Neuron (in vitro differentiated cells): ENCODE measurements at regions not wholly inside any gene's neighbourhood (a gene's known extent, or its start where the extent isn't known, plus 50 kb on each side); places are given as distances from the start of the nearest gene placed in this dataset.
A peak's percentile ranks its signal among the peaks of the same experiment; 100 is the strongest.

Experiments
- H2AFZ ChIP-seq: one replicate; pipeline ENCODE4 v1.6.1; 2013; ENCODE audit warnings: low read depth, mild to moderate bottlenecking, inconsistent platforms, low read length, moderate library complexity
- H3K27me3 ChIP-seq: one replicate; pipeline ENCODE4 v1.6.1; 2013; ENCODE audit warnings: low read length; ENCODE audit not compliant: insufficient read depth
- H3K36me3 ChIP-seq: one replicate; pipeline ENCODE4 v1.6.1; 2013; ENCODE audit warnings: low read length; ENCODE audit not compliant: insufficient read depth
- H3K4me1 ChIP-seq: one replicate; pipeline ENCODE4 v1.6.1; 2013; ENCODE audit warnings: low read length; ENCODE audit not compliant: insufficient read depth
- H3K4me3 ChIP-seq: 2 replicates; pipeline ENCODE4 v1.5.1; 2013; ENCODE audit warnings: mild to moderate bottlenecking, low read length, moderate library complexity
- H3K9me3 ChIP-seq: one replicate; pipeline ENCODE4 v1.6.1; 2013; ENCODE audit warnings: low read length

GRCh38 chr6:50102676-50103075, 52.9 kb upstream of the DEFB112 start:
- Histone ChIP-seq H2AFZ (no peak overlapping the region), H3K9me3 (no peaks in the 10 kb centered on the region), H3K4me3 (no peak overlapping the region), H3K36me3 (no peaks in the 10 kb centered on the region), H3K27me3 (no peaks in the 10 kb centered on the region), H3K4me1 (no peaks in the 10 kb centered on the region)

GRCh38 chr6:50110587-50110986, 60.9 kb upstream of the DEFB112 start:
- no peaks in the 10 kb centered on the region for H3K27me3 ChIP-seq
- H3K36me3 ChIP-seq, result no peaks in the 10 kb centered on the region
- H3K4me3 ChIP-seq, result no peak overlapping the region
- H3K4me1 ChIP-seq, result peaks cover 8% of the 10 kb centered on the region
- no peak overlapping the region for H2AFZ ChIP-seq
- H3K9me3 ChIP-seq, result no peaks in the 10 kb centered on the region

GRCh38 chr6:50112981-50113857, 63.5 kb upstream of the DEFB112 start:
- H2AFZ ChIP-seq, result peak overlapping the region; percentile 37
- no peaks in the 10 kb centered on the region for H3K27me3 ChIP-seq
- no peaks in the 10 kb centered on the region for H3K36me3 ChIP-seq
- peaks cover 8% of the 10 kb centered on the region for H3K4me1 ChIP-seq
- H3K4me3 ChIP-seq, result no peak overlapping the region
- H3K9me3 ChIP-seq, result no peaks in the 10 kb centered on the region

GRCh38 chr6:50116390-50116789, 66.7 kb upstream of the DEFB112 start:
- Histone ChIP-seq H3K9me3 (no peaks in the 10 kb centered on the region), H3K4me1 (peaks cover 8% of the 10 kb centered on the region), H2AFZ (no peak overlapping the region), H3K4me3 (no peak overlapping the region), H3K27me3 (no peaks in the 10 kb centered on the region), H3K36me3 (no peaks in the 10 kb centered on the region)

- H3K27me3 ChIP-seq, result no peaks in the 10 kb centered on the region
- H3K9me3 ChIP-seq, result no peaks in the 10 kb centered on the region
- H3K4me3 ChIP-seq, result no peak overlapping the region
- no peak overlapping the region for H2AFZ ChIP-seq
- H3K4me1 ChIP-seq, result peaks cover 8% of the 10 kb centered on the region
- H3K36me3 ChIP-seq, result no peaks in the 10 kb centered on the region
These were observed 67.2 kb upstream of the DEFB112 start for GRCh38 chr6:50116797-50117542.

- Histone ChIP-seq H3K4me3 (no peak overlapping the region), H2AFZ (no peak overlapping the region), H3K4me1 (no peaks in the 10 kb centered on the region), H3K27me3 (no peaks in the 10 kb centered on the region), H3K36me3 (no peaks in the 10 kb centered on the region), H3K9me3 (no peaks in the 10 kb centered on the region)
These were observed 70.6 kb upstream of the DEFB112 start for GRCh38 chr6:50120300-50120699.

- no peak overlapping the region for H3K4me3 ChIP-seq
- H3K36me3 ChIP-seq, result no peaks in the 10 kb centered on the region
- H3K9me3 ChIP-seq, result no peaks in the 10 kb centered on the region
- no peaks in the 10 kb centered on the region for H3K4me1 ChIP-seq
- H3K27me3 ChIP-seq, result no peaks in the 10 kb centered on the region
- H2AFZ ChIP-seq, result no peak overlapping the region
These were observed 74.0 kb upstream of the DEFB112 start for GRCh38 chr6:50123688-50124087.

GRCh38 chr6:50124572-50124971, 74.8 kb upstream of the DEFB112 start:
- H3K4me1 ChIP-seq, result no peaks in the 10 kb centered on the region
- H3K9me3 ChIP-seq, result no peaks in the 10 kb centered on the region
- no peaks in the 10 kb centered on the region for H3K27me3 ChIP-seq
- no peak overlapping the region for H3K4me3 ChIP-seq
- no peak overlapping the region for H2AFZ ChIP-seq
- H3K36me3 ChIP-seq, result no peaks in the 10 kb centered on the region

GRCh38 chr6:50128420-50129005, 78.8 kb upstream of the DEFB112 start:
- Histone ChIP-seq H3K27me3 (no peaks in the 10 kb centered on the region), H3K4me3 (no peak overlapping the region), H3K9me3 (no peaks in the 10 kb centered on the region), H3K36me3 (no peaks in the 10 kb centered on the region), H3K4me1 (no peaks in the 10 kb centered on the region), H2AFZ (no peak overlapping the region)

GRCh38 chr6:50135968-50136367, 86.2 kb upstream of the DEFB112 start:
- no peak overlapping the region for H3K4me3 ChIP-seq
- no peaks in the 10 kb centered on the region for H3K4me1 ChIP-seq
- H3K36me3 ChIP-seq, result no peaks in the 10 kb centered on the region
- no peak overlapping the region for H2AFZ ChIP-seq
- no peaks in the 10 kb centered on the region for H3K27me3 ChIP-seq
- no peaks in the 10 kb centered on the region for H3K9me3 ChIP-seq

- Histone ChIP-seq H3K9me3 (no peaks in the 10 kb centered on the region), H2AFZ (no peak overlapping the region), H3K27me3 (no peaks in the 10 kb centered on the region)
These were observed 91.4 kb upstream of the DEFB112 start for GRCh38 chr6:50141100-50141499.

GRCh38 chr6:50143011-50143719, 93.4 kb upstream of the DEFB112 start:
- Histone ChIP-seq H3K27me3 (no peaks in the 10 kb centered on the region), H3K9me3 (no peaks in the 10 kb centered on the region), H3K36me3 (no peaks in the 10 kb centered on the region), H2AFZ (no peak overlapping the region), H3K4me3 (no peak overlapping the region), H3K4me1 (no peaks in the 10 kb centered on the region)

More at GRCh38 chr6:50141100-50141499, 91.4 kb upstream of the DEFB112 start:
- Histone ChIP-seq H3K4me3 (no peak overlapping the region), H3K36me3 (no peaks in the 10 kb centered on the region), H3K4me1 (no peaks in the 10 kb centered on the region)

- Histone ChIP-seq H3K4me3 (no peak overlapping the region), H3K27me3 (no peaks in the 10 kb centered on the region), H3K36me3 (no peaks in the 10 kb centered on the region), H2AFZ (no peak overlapping the region), H3K4me1 (no peaks in the 10 kb centered on the region), H3K9me3 (no peaks in the 10 kb centered on the region)
These were observed 95.4 kb upstream of the DEFB112 start for GRCh38 chr6:50145125-50145524.
